ENCODE measurements at regions not wholly inside any gene's neighbourhood (a gene's known extent, or its start where the extent isn't known, plus 50 kb on each side); places are given as distances from the start of the nearest gene placed in this dataset.
A peak's percentile ranks its signal among the peaks of the same experiment; 100 is the strongest.

DNA sequence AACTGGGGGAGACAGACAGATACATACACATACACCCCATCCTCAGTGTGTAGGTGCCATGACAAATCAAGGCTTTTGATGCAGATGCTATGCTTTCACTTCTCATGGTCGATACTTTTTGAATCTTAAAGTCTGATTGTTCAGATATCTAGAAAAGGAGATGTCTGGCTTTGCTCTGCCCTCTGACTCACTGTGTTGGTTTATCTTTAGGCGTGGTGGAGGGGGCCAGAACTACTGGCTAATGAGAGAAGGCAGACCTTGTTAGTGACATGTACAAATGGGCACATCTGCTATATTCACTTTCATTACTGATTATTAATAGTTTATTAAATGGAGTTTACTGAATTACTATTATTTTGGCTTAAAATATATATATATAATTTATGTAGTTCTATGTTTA is 444.3 kb upstream of the RGS6 start:
- H3K4me3 ChIP-seq (ENCODE audit: insufficient read depth, low read depth, low read length) = no peak overlapping the region
- Mint-ChIP-seq H3K27me3 (ENCODE audit: low read depth, unreplicated experiment) (no peaks in the 10 kb centered on the region), H3K9me3 (ENCODE audit: unreplicated experiment) (no peaks in the 10 kb centered on the region), H3K4me3 (ENCODE audit: unreplicated experiment) (no peak overlapping the region), H3K36me3 (ENCODE audit: low read depth, unreplicated experiment) (peaks cover 2% of the 10 kb centered on the region), H3K27ac (ENCODE audit: unreplicated experiment) (no peak overlapping the region), H3K4me1 (ENCODE audit: low read depth, unreplicated experiment) (peaks cover 23% of the 10 kb centered on the region)
- peaks cover 10% of the 10 kb centered on the region for H4K20me1 ChIP-seq (ENCODE audit: insufficient read depth, low read length)
- H2AFZ ChIP-seq (ENCODE audit: low read depth, low read length) = no peak overlapping the region
- no peak for TF ChIP-seq EZH2 (IDR thresholded peaks at IDR 0.05; ENCODE audit: insufficient read depth, low read length)
- TF ChIP-seq, protein P1, sequence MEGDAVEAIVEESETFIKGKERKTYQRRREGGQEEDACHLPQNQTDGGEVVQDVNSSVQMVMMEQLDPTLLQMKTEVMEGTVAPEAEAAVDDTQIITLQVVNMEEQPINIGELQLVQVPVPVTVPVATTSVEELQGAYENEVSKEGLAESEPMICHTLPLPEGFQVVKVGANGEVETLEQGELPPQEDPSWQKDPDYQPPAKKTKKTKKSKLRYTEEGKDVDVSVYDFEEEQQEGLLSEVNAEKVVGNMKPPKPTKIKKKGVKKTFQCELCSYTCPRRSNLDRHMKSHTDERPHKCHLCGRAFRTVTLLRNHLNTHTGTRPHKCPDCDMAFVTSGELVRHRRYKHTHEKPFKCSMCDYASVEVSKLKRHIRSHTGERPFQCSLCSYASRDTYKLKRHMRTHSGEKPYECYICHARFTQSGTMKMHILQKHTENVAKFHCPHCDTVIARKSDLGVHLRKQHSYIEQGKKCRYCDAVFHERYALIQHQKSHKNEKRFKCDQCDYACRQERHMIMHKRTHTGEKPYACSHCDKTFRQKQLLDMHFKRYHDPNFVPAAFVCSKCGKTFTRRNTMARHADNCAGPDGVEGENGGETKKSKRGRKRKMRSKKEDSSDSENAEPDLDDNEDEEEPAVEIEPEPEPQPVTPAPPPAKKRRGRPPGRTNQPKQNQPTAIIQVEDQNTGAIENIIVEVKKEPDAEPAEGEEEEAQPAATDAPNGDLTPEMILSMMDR (IDR thresholded peaks at IDR 0.05; ENCODE audit: insufficient read depth, low read depth, low read length) = no peak
- H3K27me3 ChIP-seq (ENCODE audit: insufficient read depth, low read length) = no peaks in the 10 kb centered on the region
- peak overlapping the region; percentile 3 for H3K9ac ChIP-seq (ENCODE audit: low read length)
- DNase-seq (ENCODE audit: low read depth) (peak; percentile 44), FAIRE-seq (no peak)
- no peaks in the 10 kb centered on the region for H3K9me3 ChIP-seq (ENCODE audit: insufficient read depth, low read depth, low read length)
- H3K27ac ChIP-seq (ENCODE audit: low read depth, low read length) = peak overlapping the region; percentile 11
- peak overlapping the region; percentile 54 for H3K4me2 ChIP-seq (ENCODE audit: low read length)
- H3K79me2 ChIP-seq (ENCODE audit: insufficient read depth, low read length) = peaks cover 36% of the 10 kb centered on the region
- no peaks in the 10 kb centered on the region for H3K36me3 ChIP-seq (ENCODE audit: insufficient read depth, low read length)
- peaks cover 14% of the 10 kb centered on the region for H3K4me1 ChIP-seq (ENCODE audit: insufficient read depth, low read length)

DNA sequence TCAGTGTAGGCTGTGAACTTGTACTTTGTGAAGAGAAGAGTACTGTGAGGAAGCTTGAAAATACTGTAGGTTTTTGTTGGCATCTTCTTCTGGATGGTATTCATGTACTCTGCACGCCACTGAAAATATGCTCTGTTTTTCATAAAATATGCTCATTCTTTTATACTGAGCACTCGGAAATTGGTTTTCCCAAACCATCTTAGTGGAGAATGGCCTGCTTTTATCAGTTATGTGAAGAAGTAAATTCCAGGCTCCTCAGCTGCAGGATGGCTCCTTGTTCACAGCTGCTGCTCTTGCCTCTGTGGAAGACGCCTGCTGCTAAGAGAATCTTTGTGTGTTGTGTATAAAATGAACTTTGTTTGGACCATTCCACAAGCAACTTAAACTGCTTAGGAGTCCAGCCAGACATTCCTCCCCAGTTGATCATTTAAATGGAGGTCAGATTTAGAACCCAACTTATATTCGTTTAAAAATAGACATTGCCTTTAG is 443.5 kb upstream of the RGS6 start:
- H3K9me3 Mint-ChIP-seq (ENCODE audit: unreplicated experiment) = no peaks in the 10 kb centered on the region
- peaks cover 41% of the 10 kb centered on the region for H3K79me2 ChIP-seq (ENCODE audit: insufficient read depth, low read length)
- no peak overlapping the region for H2AFZ ChIP-seq (ENCODE audit: low read depth, low read length)
- H3K9ac ChIP-seq (ENCODE audit: low read length) = peak overlapping the region; percentile 34
- no peaks in the 10 kb centered on the region for H3K27me3 ChIP-seq (ENCODE audit: insufficient read depth, low read length)
- no peaks in the 10 kb centered on the region for H3K36me3 ChIP-seq (ENCODE audit: insufficient read depth, low read length)
- TF ChIP-seq, protein P1 (IDR thresholded peaks at IDR 0.05; ENCODE audit: insufficient read depth, low read depth, low read length) = no peak
- no peak for TF ChIP-seq EZH2 (IDR thresholded peaks at IDR 0.05; ENCODE audit: insufficient read depth, low read length)
- no peaks in the 10 kb centered on the region for H3K9me3 ChIP-seq (ENCODE audit: insufficient read depth, low read depth, low read length)
- H3K4me1 ChIP-seq (ENCODE audit: insufficient read depth, low read length) = peaks cover 14% of the 10 kb centered on the region
- H3K4me1 Mint-ChIP-seq (ENCODE audit: low read depth, unreplicated experiment) = peaks cover 23% of the 10 kb centered on the region
- DNase-seq (ENCODE audit: low read depth) (peak; percentile 84), FAIRE-seq (no peak)
- peak overlapping the region; percentile 68 for H3K27ac ChIP-seq (ENCODE audit: low read depth, low read length)
- H4K20me1 ChIP-seq (ENCODE audit: insufficient read depth, low read length) = peaks cover 7% of the 10 kb centered on the region
- H3K27ac Mint-ChIP-seq (ENCODE audit: unreplicated experiment) = peak overlapping the region; percentile 59
- H3K4me3 ChIP-seq (ENCODE audit: insufficient read depth, low read depth, low read length) = no peak overlapping the region
- peaks cover 2% of the 10 kb centered on the region for H3K36me3 Mint-ChIP-seq (ENCODE audit: low read depth, unreplicated experiment)
- peak overlapping the region; percentile 35 for H3K4me2 ChIP-seq (ENCODE audit: low read length)
- no peaks in the 10 kb centered on the region for H3K27me3 Mint-ChIP-seq (ENCODE audit: low read depth, unreplicated experiment)
- H3K4me3 Mint-ChIP-seq (ENCODE audit: unreplicated experiment) = no peak overlapping the region

DNA sequence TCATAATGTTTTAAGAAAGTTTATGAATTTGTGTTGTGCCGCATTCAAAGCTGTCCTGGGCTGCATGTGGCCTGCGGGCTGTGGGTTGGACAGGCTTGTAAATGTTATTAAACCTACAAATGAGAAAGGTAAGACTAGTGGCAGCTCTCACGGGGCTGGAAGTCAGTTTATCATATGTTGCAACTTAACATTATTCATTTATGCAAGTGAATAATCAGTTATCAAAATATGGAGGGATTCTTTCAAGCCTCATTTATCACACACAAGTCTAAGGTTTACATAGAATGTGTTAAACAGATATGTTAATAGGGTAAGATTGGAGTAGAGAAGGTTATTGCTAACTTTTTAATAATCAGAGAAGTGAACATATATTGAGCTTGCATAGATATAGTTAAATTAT is 442.5 kb upstream of the RGS6 start:
- peak overlapping the region; percentile 31 for H3K27ac Mint-ChIP-seq (ENCODE audit: unreplicated experiment)
- peaks cover 14% of the 10 kb centered on the region for H3K4me1 ChIP-seq (ENCODE audit: insufficient read depth, low read length)
- H3K36me3 ChIP-seq (ENCODE audit: insufficient read depth, low read length) = no peaks in the 10 kb centered on the region
- no peaks in the 10 kb centered on the region for H3K36me3 Mint-ChIP-seq (ENCODE audit: low read depth, unreplicated experiment)
- no peak overlapping the region for H2AFZ ChIP-seq (ENCODE audit: low read depth, low read length)
- no peaks in the 10 kb centered on the region for H3K27me3 Mint-ChIP-seq (ENCODE audit: low read depth, unreplicated experiment)
- H3K4me3 ChIP-seq (ENCODE audit: insufficient read depth, low read depth, low read length) = no peak overlapping the region
- no peaks in the 10 kb centered on the region for H3K9me3 Mint-ChIP-seq (ENCODE audit: unreplicated experiment)
- no peak overlapping the region for H3K4me2 ChIP-seq (ENCODE audit: low read length)
- no peaks in the 10 kb centered on the region for H3K9me3 ChIP-seq (ENCODE audit: insufficient read depth, low read depth, low read length)
- H3K79me2 ChIP-seq (ENCODE audit: insufficient read depth, low read length) = peaks cover 46% of the 10 kb centered on the region
- H3K27me3 ChIP-seq (ENCODE audit: insufficient read depth, low read length) = no peaks in the 10 kb centered on the region
- H3K4me1 Mint-ChIP-seq (ENCODE audit: low read depth, unreplicated experiment) = peaks cover 23% of the 10 kb centered on the region
- no peak overlapping the region for H3K9ac ChIP-seq (ENCODE audit: low read length)
- H4K20me1 ChIP-seq (ENCODE audit: insufficient read depth, low read length) = peaks cover 4% of the 10 kb centered on the region
- DNase-seq (ENCODE audit: low read depth) = no peak
- FAIRE-seq = no peak
- no peak overlapping the region for H3K4me3 Mint-ChIP-seq (ENCODE audit: unreplicated experiment)
- H3K27ac ChIP-seq (ENCODE audit: low read depth, low read length) = no peak overlapping the region
- TF ChIP-seq, protein P1 (IDR thresholded peaks at IDR 0.05; ENCODE audit: insufficient read depth, low read depth, low read length) = no peak
- no peak for TF ChIP-seq EZH2 (IDR thresholded peaks at IDR 0.05; ENCODE audit: insufficient read depth, low read length)
